GM19397 (cell line): ENCODE measurements at regions not wholly inside any gene's neighbourhood (a gene's known extent, or its start where the extent isn't known, plus 50 kb on each side); places are given as distances from the start of the nearest gene placed in this dataset.

Experiments
- ATAC-seq: cut with Tn5 transposase; IDR thresholded peaks from one replicate; pipeline ENCODE4 v1.9.1; 2021; ENCODE audit warnings: mild to moderate bottlenecking, moderate library complexity; ENCODE audit not compliant: unreplicated experiment

- no peak for ATAC-seq
These were observed 183.0 kb downstream of the RBFOX3 start for GRCh38 chr17:79427621-79428539.

GRCh38 chr17:79425686-79426085, 185.2 kb downstream of the RBFOX3 start:
- ATAC-seq: no peak

GRCh38 chr17:79424471-79425185, 186.2 kb downstream of the RBFOX3 start:
- ATAC-seq: no peak

- ATAC-seq: no peak
These were observed 186.9 kb downstream of the RBFOX3 start for GRCh38 chr17:79423811-79424465.

GRCh38 chr17:79422236-79422635, 188.6 kb downstream of the RBFOX3 start:
- ATAC-seq: no peak

DNA sequence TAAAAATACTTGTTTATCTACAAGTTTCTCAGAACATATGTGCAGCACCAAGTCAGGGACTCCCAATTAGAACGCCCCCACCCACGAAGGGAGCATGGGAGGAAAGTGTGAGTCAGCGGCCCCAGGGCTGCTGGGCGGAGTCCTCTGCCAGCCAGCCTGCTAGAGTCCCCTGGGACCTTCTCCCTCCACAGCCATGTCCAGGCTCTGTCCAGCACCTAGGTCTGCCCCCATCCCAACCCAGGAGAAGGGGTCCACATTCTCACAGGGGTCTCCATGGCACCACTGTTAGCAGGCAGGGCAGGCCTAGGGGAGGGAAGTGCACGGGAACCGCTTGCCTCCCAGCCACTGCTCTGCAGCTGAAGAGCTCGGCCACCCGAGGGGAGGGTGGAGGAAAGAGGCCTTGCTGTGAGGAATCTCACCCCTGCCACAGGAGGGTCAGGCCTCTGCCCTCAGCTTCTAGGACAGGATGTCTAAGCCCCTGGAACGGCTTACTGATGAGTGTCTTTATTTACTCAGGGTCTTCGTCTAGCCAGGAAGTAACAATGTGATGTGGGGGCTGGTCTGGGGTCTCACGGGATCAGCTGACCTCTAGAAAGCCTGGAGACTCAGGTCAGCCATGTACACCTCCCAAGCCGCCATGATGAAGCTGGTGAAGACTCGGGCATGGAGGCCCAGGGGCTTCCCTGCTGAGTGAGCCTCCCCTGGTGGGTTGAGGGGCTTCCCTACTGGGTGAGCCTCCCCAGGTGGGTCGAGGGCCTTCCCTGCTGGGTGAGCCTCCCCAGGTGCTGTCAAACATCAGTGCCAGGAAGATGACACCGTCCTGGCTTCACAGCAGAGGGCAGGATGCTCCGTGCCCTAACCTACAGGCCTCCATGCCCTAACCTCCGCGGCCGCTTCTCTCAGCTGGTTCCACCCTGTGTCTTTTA, 190.3 kb downstream of the RBFOX3 start:
- ATAC-seq: no peak

- no peak for ATAC-seq
These were observed 193.3 kb downstream of the RBFOX3 start for GRCh38 chr17:79417476-79417988.

GRCh38 chr17:79415909-79416308, 194.9 kb downstream of the RBFOX3 start:
- ATAC-seq: no peak

DNA sequence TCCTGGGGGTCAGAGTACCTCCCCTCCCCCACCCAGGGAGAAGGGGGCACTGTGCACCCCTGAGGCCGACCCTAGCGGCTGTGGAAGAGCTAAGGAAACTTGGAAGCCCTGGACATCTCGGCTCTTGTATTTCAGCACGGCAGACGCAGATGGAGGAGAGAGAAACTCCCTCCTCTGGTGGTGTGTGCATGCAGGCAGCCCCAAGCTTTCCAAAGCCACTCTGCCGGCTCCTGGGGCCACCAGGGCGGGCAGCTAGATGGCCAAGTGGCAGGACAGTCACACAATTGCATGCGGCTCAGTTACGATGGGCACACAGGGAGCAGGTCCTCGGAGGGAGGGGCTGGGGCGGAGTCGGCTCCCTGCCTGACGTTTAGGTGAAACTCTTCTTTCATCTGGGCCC, 195.5 kb downstream of the RBFOX3 start:
- ATAC-seq: no peak

- ATAC-seq: no peak
These were observed 196.0 kb downstream of the RBFOX3 start for GRCh38 chr17:79414793-79415211.

DNA sequence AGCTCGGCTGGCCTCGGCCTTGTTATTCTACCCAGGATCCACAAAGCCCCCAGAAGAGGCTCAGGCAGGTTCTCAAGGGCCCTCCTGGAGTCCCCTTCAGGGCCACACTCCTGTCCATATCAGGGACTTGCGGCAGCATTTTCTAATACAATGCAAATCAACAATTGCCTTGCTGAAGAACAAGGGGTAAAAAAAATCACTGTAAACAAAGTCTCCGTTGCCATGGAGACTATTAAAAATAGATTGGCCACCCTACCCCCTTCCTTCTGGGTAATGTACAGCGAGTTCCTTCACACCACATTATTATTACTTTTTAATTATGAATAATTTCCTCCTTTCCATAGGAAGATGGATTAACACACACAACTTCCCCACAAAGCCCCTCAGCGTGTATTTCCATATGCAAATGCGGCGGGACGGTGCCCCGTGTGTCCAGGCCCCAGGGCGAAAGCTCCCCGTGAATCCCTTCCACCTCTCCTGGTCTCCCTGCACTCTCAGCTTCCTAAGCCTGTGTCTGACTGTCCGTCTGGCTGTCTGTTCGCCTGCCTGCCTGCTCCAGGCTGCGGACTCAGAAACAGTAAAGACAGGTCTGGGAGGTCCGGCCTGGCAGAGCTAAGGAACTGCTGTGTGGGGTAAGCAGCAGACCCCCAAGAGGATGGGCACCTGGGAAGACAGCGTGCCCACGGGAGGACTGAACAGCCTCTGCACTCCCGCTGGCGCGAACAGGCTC, 196.6 kb downstream of the RBFOX3 start:
- no peak for ATAC-seq

- no peak for ATAC-seq
These were observed 197.2 kb downstream of the RBFOX3 start for GRCh38 chr17:79413611-79414010.

DNA sequence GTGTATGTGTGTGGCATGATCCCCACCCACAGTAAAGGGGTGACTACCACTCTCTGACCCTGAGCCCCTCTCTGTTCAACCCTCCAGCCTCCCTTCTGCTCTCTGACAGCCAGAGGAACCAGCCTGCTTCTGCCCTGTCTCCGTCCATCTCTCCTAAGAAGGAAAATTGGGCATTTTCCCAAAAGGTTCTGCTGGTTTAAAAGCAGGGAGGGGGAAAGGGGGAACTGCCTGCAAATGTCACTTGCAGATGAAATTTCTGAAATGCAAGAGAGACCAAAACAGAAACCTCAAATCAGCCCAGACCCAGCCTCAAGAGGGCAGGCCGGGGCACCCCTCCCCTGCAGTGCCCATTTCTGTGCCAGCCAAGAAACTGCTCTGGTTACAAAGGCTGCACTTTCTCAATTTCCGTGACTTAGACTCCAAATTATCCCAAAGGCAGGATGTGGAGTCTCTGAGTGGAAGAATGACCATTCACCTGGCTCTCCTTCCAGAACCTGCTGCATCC, 197.9 kb downstream of the RBFOX3 start:
- no peak for ATAC-seq

GRCh38 chr17:79412110-79412509, 198.7 kb downstream of the RBFOX3 start:
- no peak for ATAC-seq

GRCh38 chr17:79411419-79411818, 199.4 kb downstream of the RBFOX3 start:
- no peak for ATAC-seq

GRCh38 chr17:79410681-79411080, 200.2 kb downstream of the RBFOX3 start:
- ATAC-seq: no peak

DNA sequence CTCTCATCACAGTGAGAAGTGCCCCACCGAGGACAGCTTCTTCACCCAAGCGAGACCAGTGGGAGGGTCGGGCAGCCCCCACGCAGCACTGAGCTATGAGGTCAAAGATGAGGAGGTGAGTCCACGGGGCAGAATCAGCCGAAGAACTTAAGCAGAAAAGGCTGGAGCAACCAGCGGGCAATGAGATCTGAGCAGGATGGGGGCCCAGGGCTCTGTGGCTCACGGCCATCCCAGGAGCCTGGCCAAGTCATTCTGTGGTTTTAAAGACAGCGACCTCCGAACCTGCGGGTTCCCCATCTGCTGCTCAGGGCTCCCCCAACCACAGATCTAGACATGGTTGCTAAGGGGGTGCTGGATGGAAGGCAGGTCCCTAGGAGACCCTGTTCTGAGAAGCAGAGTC, 202.6 kb downstream of the RBFOX3 start:
- no peak for ATAC-seq

DNA sequence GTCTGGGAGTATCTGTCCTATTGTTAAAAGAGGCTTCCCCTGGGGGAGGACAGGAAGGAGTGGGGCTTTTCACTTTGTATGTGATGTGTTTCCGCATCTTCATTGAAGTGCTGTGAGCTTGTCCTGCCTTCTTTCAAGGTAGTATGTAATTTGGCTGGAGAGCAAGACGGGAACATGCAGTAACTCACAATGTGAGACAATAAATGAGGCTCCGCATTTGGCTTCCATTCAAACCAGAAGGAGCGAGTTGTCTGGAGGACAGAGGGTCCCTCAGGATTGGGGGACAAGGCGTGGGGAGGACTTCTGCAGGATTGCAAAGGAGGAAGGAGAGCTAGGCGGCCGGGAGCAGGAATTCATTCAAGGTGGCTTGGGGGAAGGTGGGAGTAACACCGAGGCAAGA, 203.5 kb downstream of the RBFOX3 start:
- no peak for ATAC-seq

DNA sequence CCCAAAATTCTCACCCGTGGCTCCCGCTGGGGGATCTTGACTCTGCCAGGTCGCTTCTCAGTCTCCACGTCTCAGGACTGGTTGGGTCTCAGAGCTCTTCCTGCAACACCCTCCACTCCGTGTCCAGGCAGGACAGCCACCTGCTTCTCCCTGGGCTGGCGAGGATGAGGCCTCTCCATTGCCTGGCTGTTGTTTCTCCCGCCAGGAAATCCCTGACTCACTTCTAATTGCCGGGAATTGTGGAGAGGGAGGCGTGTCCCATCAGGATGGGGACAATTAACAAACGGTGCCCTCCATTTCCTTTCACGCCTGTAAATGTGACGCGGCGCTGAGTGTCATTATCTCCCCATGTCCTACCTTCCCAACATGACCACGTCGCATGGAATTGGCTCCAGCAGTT, 204.5 kb downstream of the RBFOX3 start:
- no peak for ATAC-seq
